Sigmoid colon (tissue), 6 donors: ENCODE measurements at regions not wholly inside any gene's neighbourhood (a gene's known extent, or its start where the extent isn't known, plus 50 kb on each side); places are given as distances from the start of the nearest gene placed in this dataset.

ENCODE experiments used
- DNase-seq: peaks from one replicate; pipeline ENCODE4 v3.0.0-alpha.2; 2019
- H3K27ac ChIP-seq, 4 donors: fragments of 200-600 bp; sonication (generic); one replicate each; pipeline ENCODE4 v1.5.1; 2016 to 2019; ENCODE audit warnings: mild to moderate bottlenecking in 1 of 4
- H3K27me3 ChIP-seq, 3 donors: fragments of 200-600 bp; sonication (generic); one replicate each; pipeline ENCODE4 v1.5.1; 2019; ENCODE audit warnings: mild to moderate bottlenecking in 1 of 3
- H3K36me3 ChIP-seq, 4 donors: fragments of 200-600 bp; sonication (generic); one replicate each; pipeline ENCODE4 v1.5.1; 2016 to 2019
- H3K4me1 ChIP-seq, 4 donors: fragments of 200-600 bp; sonication (generic); one replicate each; pipeline ENCODE4 v1.5.1; 2017 to 2019
- H3K4me3 ChIP-seq, 4 donors: fragments of 200-600 bp; sonication (generic); one replicate each; pipeline ENCODE4 v1.5.1; 2017 to 2019; ENCODE audit warnings: mild to moderate bottlenecking in 2 of 4, moderate library complexity in 1 of 4
- H3K9me3 ChIP-seq, 4 donors: fragments of 200-600 bp in 3 of 4; sonication (generic) in 3 of 4; one replicate each; pipeline versions ENCODE4 v1.5.1 to v1.6.1; 2013 to 2019
- CTCF ChIP-seq, 4 experiments: fragments of 450-650 bp in 3 of 4; fragments of 200-600 bp in 1 of 4; IDR thresholded peaks; one replicate each; pipeline ENCODE4 v1.5.1; 2016 to 2019; ENCODE audit warnings: antibody characterized with exemption in 4 of 4, mild to moderate bottlenecking in 3 of 4, moderate library complexity in 2 of 4
- EP300 ChIP-seq, 4 donors: sonication (generic); formaldehyde crosslinking; IDR thresholded peaks; one replicate each; pipeline ENCODE4 v1.6.1; 2017; ENCODE audit warnings: antibody characterized with exemption in 4 of 4
- POLR2A ChIP-seq, 2 donors: fragments of 450-650 bp; IDR thresholded peaks; one replicate each; pipeline ENCODE4 v1.6.1; 2016; ENCODE audit warnings: antibody characterized with exemption in 2 of 2, mild to moderate bottlenecking in 2 of 2, moderate library complexity in 2 of 2
- POLR2AphosphoS5 ChIP-seq, 4 donors: sonication (generic); formaldehyde crosslinking; IDR thresholded peaks; one replicate each; pipeline ENCODE4 v1.6.1; 2017; ENCODE audit warnings: antibody characterized with exemption in 4 of 4
- WGBS, 2 donors: extraction: QIAGEN DNeasy Blood & Tissue Kit; methylation state at CpG; one replicate each; pipeline ENCODE4 v1.1.7; 2013; 5-methylcytosine and 5-hydroxymethylcytosine counted together
- intact Hi-C: fragments of 100-400 bp; cut with DNase I; formaldehyde crosslinking; loops from one replicate; pipeline ENCODE4 v1.15.1; 2023
- donor health status: healthy with polysubstance abuse.
- donor health status: healthy.

- intact Hi-C loops: no loop called here
- TF ChIP-seq EP300 (IDR thresholded peaks at IDR 0.05): no peak
- TF ChIP-seq CTCF (IDR thresholded peaks at IDR 0.05): no peak
- TF ChIP-seq POLR2AphosphoS5 (IDR thresholded peaks at IDR 0.05): no peak
- TF ChIP-seq POLR2A (IDR thresholded peaks at IDR 0.05): no peak
- no peaks in the 10 kb centered on the region for H3K27me3 ChIP-seq
- DNase-seq: no peak
- 69 to 72% methylated on average over 6 of the region's 6 CpGs for WGBS, 2 donors
- no peaks in the 10 kb centered on the region for H3K4me1 ChIP-seq
- no peak overlapping the region for H3K27ac ChIP-seq
- H3K9me3 ChIP-seq: no peaks in the 10 kb centered on the region
- no peaks in the 10 kb centered on the region for H3K36me3 ChIP-seq
- no peak overlapping the region for H3K4me3 ChIP-seq
Observed at GRCh38 chr5:127223256-127223974, 67.2 kb upstream of the MEGF10 start.

- no peaks in the 10 kb centered on the region for H3K27me3 ChIP-seq
- H3K27ac ChIP-seq: no peak overlapping the region
- H3K36me3 ChIP-seq: no peaks in the 10 kb centered on the region
- WGBS, 2 donors: 97 to 99% methylated on average over 4 of the region's 4 CpGs
- no peaks in the 10 kb centered on the region for H3K9me3 ChIP-seq
- H3K4me1 ChIP-seq: peaks cover 0 to 11% (median 5%) of the 10 kb centered on the region in 4 donors
- no peak overlapping the region for H3K4me3 ChIP-seq
- intact Hi-C loops: no loop called here
- no peak for TF ChIP-seq EP300 (IDR thresholded peaks at IDR 0.05)
- no peak for TF ChIP-seq POLR2A (IDR thresholded peaks at IDR 0.05)
- no peak for TF ChIP-seq CTCF (IDR thresholded peaks at IDR 0.05)
- no peak for TF ChIP-seq POLR2AphosphoS5 (IDR thresholded peaks at IDR 0.05)
- DNase-seq: no peak
Observed at GRCh38 chr5:127227881-127228280, 62.7 kb upstream of the MEGF10 start.

DNA sequence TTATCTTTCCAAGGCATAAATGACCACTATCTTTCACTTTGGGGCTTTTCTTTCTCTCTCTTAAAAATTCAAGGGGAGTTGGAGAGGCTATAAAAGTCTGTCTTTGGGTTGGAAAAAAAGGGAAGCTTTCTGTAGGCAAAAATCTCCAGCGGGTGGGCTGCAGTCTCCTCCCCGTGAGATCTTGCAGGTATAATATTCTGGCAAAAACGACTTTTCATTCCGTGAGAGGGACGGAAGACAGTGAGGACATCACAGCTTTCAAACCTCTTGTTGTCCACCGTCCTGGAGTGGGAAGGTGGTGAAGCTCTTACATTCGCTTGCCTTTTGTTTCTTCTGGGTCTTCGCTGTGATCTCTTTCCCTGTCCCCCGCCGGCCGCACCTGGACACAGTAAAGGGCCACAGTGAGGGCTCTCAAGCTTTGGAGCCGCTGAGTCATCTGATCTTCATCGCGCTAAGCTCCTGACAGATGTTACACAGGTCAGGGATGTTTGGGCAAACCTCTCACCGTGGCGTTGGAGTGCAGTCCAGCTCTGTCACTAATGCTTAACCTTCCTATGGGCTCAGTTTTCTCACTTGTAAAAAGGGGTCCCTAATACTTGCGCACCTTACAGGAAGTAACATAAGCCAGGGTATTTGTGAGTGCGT, 61.9 kb upstream of the MEGF10 start:
- no peaks in the 10 kb centered on the region for H3K36me3 ChIP-seq
- no peaks in the 10 kb centered on the region for H3K27me3 ChIP-seq
- peak overlapping the region in 1 of 4 donors; percentile 43 for H3K27ac ChIP-seq
- WGBS, 2 donors: 72 to 86% methylated on average over 18 of the region's 18 CpGs
- H3K9me3 ChIP-seq: no peaks in the 10 kb centered on the region
- peak overlapping the region; percentile 30 to 60 (median 50) for H3K4me3 ChIP-seq
- peaks cover 0 to 11% (median 5%) of the 10 kb centered on the region in 4 donors for H3K4me1 ChIP-seq
- TF ChIP-seq EP300 (IDR thresholded peaks at IDR 0.05) (no peak), POLR2A (IDR thresholded peaks at IDR 0.05) (no peak), CTCF (IDR thresholded peaks at IDR 0.05) (no peak)
- DNase-seq: no peak
- intact Hi-C loops: no loop called here

- intact Hi-C loops: no loop called here
- H3K4me3 ChIP-seq: peak overlapping the region; percentile 30 to 60 (median 50)
- H3K9me3 ChIP-seq: no peaks in the 10 kb centered on the region
- no peak for TF ChIP-seq EP300 (IDR thresholded peaks at IDR 0.05)
- no peak for TF ChIP-seq CTCF (IDR thresholded peaks at IDR 0.05)
- no peak for TF ChIP-seq POLR2A (IDR thresholded peaks at IDR 0.05)
- no peak for TF ChIP-seq POLR2AphosphoS5 (IDR thresholded peaks at IDR 0.05)
- H3K27me3 ChIP-seq: no peaks in the 10 kb centered on the region
- H3K4me1 ChIP-seq: peaks cover 0 to 11% (median 5%) of the 10 kb centered on the region in 4 donors
- H3K27ac ChIP-seq: peak overlapping the region; percentile 18 to 47 (median 31)
- H3K36me3 ChIP-seq: no peaks in the 10 kb centered on the region
- WGBS, 2 donors: 1% methylated on average over 61 of the region's 61 CpGs
- peak; percentile 78 for DNase-seq
Observed at GRCh38 chr5:127229185-127229889, 61.3 kb upstream of the MEGF10 start.
